AG20443 (cell line): ENCODE measurements at regions not wholly inside any gene's neighbourhood (a gene's known extent, or its start where the extent isn't known, plus 50 kb on each side); places are given as distances from the start of the nearest gene placed in this dataset.

Experiments
- DNase-seq: peaks from one replicate; pipeline ENCODE4 v3.0.0; 2012; ENCODE audit warnings: low spot score, mixed read lengths

DNA sequence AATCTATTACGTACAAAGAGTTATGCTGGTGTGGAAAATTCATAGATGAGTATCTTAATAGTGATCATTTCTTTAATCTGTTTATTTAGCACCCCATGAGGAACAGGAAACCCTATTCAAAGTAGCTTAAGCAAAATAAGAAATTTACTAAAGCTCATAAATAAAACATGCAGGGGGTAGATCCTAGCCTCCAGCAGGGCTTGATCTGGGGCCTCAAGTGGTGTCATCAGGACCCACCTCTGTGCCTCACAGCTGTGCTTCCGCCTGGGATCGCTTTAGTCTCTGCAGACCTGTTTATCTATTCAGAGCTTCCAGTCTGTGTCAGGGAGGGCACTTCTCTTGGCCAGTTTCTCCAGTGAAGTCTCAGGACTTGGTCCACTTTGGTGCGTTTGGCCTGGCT is 171.0 kb upstream of the SLC24A5 start:
- DNase-seq, result no peak

DNA sequence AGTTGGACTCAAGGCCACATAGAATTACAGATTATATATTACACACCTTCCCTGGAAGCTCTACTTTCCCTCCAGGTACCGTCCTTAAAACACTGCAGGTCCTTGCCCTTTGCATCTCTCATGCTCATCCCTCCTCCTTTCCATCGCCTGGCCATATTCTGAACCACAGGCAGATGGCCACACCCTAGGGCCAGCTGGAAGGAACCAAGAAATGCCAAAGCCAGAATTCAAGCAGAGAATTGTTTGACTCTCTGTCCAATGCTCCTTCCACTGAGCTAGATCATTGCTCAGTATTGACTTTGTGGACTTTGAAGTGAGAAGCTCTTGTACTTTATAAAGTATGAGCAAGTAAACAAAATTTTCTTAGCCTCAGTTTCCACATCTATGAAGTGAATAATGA is 170.3 kb upstream of the SLC24A5 start:
- no peak for DNase-seq

- no peak for DNase-seq
These were observed 169.0 kb upstream of the SLC24A5 start for GRCh38 chr15:47951781-47952180.

DNA sequence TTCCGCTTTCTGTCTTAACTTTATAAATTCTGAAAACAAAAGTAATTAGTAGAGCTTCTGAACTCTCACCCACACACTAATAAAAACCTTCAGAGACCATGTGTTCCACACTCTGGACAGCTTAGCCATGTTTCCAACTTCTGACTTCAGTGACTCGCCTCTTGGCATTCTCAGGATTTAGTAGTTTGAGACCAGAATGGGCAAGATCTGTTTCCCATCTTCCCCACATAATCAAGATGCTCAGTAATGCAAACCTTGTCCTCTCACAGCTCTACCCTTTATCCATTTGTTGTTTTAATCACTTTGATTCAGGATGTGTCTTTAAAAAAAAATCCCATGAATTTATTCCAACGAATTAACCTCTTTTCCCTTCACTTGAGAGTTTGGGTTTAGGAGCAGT is 166.6 kb upstream of the SLC24A5 start:
- no peak for DNase-seq

GRCh38 chr15:47955021-47955420 is 165.8 kb upstream of the SLC24A5 start:
- no peak for DNase-seq

GRCh38 chr15:47959617-47960413 is 161.0 kb upstream of the SLC24A5 start:
- no peak for DNase-seq

DNA sequence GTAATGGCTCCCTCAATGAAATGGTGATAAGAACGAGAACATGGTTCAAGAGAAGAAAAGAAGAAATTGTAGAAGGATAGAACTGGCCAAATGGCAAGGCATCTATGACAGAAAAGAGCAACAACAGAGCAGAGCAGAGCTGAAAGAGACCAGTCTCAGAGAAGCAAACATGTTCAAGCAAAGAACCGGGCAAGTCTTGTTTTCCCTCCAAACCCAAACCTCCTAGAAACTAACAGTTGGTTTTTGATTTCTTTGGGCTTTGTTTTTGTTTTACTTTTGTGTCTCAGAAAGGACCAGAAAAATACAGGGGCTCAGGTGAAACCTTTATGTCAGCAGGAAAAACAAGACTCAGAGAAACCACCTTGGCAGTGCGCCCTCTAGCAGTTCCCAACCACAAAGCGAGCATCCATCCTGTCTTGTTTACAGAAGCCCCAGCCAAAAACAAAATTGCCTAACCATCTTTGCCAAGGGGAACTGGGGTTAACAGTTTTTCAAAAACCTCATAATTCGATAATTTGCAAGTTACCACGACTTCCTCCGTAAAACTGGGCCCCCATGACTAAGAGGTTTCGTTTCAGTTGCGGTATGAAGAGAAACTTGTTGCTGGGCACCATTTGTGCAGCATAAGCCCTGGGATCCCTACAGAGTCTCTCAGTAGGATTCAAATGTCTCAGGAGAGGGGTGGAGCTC is 159.2 kb upstream of the SLC24A5 start:
- DNase-seq, result no peak

- no peak for DNase-seq
These were observed 157.5 kb upstream of the SLC24A5 start for GRCh38 chr15:47963265-47963664.

- DNase-seq, result no peak
These were observed 156.6 kb upstream of the SLC24A5 start for GRCh38 chr15:47964229-47964628.

- no peak for DNase-seq
These were observed 155.5 kb upstream of the SLC24A5 start for GRCh38 chr15:47965297-47965696.

DNA sequence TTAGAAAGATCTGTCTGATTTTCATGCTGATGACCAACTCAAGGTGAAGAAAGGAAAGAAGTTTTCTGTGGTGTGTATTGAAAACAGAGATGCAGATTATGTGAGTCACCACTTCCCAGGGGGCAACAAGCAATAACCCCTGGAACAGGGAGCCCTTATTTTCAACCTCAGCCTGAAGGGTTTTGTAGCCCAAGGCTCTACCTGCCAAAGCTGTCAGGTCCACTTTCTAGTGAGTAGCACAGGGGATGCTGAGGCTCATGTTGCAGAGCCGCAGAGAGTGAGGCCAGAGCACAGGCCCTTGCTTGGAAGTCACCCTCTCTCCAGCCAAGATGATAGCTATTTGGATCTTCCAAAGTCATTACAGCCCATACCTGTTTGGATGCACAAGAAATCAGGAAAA is 152.2 kb upstream of the SLC24A5 start:
- no peak for DNase-seq

- no peak for DNase-seq
These were observed 149.2 kb upstream of the SLC24A5 start for GRCh38 chr15:47971637-47972036.

GRCh38 chr15:47972738-47973137 is 148.1 kb upstream of the SLC24A5 start:
- DNase-seq, result no peak

- no peak for DNase-seq
These were observed 146.1 kb upstream of the SLC24A5 start for GRCh38 chr15:47974724-47975123.

GRCh38 chr15:47975427-47975826 is 145.4 kb upstream of the SLC24A5 start:
- DNase-seq, result no peak

- no peak for DNase-seq
These were observed 137.3 kb upstream of the SLC24A5 start for GRCh38 chr15:47983533-47983932.

- DNase-seq, result no peak
These were observed 135.2 kb upstream of the SLC24A5 start for GRCh38 chr15:47985568-47985967.

GRCh38 chr15:47987461-47987860 is 133.3 kb upstream of the SLC24A5 start:
- no peak for DNase-seq

DNA sequence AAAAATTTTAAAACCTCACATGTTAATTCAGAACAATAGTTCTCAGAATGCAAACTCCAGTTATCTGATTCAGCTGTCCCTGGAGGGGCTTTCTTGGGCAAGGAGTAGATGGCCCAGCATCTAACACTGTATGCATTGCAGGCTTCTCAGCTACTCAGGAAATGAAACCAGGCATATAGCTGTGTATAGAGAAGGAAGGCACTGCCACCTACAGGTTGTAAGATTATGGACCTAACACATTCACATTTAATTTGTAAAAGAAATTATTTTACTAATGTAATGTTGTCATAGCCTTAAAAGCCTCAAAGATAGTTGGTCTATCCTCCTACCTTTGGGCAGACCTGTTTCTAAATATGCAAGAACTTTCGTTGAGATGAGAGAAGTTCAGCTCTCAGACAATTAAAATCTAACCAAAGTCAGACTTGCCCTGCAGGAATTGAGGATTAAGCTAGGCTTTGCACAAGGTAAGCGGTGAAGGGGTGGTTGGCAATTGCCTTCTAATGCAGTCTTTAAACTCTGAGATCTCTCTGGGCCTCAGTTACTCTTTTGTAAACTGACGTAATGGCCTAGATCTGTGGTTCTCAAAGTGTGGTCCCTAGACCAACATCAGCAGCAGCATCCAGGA is 132.8 kb upstream of the SLC24A5 start:
- peak; percentile 67 for DNase-seq

DNA sequence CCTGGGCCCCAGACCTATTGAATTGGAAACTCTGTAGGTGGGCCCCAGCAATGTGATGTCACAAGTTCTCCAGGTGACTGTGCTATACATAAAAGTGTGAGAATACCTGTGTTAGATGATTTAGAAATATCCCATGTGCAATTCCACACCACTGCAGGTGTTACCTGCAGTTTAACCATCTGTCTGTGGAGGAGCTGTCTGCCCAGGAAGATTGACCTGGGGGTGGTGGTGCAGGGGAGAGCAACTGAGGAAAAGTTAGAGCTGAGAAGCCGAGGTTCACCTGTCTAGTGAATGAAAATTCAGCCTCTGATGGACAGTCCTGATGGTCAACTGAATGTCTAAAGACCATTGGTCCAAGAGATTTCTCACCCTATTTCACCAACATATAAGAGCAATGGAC is 132.2 kb upstream of the SLC24A5 start:
- no peak for DNase-seq

- no peak for DNase-seq
These were observed 130.0 kb upstream of the SLC24A5 start for GRCh38 chr15:47990821-47991220.

DNA sequence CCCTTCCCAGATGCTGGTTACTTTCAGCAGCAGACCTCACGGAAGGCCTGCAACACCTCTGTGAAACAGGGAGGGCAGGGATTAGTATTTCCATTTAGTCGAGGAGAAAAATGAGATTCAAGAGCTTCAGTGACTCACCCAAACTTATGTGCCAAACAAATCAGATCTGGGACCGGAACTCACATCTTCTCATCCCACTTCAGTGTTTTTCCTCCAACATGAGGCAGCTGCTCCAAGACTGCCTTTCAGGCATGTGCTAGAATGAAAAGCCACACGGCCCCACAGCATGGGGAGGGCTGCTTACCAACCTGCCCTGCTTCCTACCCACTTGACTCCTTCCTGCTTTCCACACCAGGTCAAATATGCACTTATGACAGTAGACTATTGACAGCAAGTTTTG is 129.4 kb upstream of the SLC24A5 start:
- peak; percentile 20 for DNase-seq

DNA sequence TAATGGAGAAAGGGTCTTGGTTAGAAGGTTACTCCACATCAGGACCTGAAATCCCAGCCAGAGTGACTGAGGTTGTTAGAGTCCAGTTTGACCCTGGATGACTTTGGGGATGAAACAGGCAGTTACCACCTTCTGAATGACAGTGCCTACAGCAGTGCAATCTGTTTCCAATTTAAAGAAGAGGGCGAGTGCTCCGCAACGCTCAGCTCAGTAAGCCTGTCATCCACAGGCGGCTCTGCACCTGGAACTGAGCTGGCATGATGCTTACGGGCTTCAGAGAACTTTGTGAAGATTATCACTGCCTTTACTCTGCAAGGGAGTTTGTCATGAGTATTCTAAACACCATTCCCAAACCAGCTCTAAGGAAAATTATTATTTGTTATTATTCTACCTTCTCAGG is 127.7 kb upstream of the SLC24A5 start:
- DNase-seq, result no peak
